SU-DHL-6 (cell line): ENCODE measurements at regions not wholly inside any gene's neighbourhood (a gene's known extent, or its start where the extent isn't known, plus 50 kb on each side); places are given as distances from the start of the nearest gene placed in this dataset.

Experiments
- CTCF ChIP-seq: fragments of 200-600 bp; sonication (generic); IDR thresholded peaks from one replicate; pipeline ENCODE4 v1.5.1; 2017; ENCODE audit warnings: antibody characterized with exemption, mild to moderate bottlenecking, low read length, moderate library complexity; ENCODE audit not compliant: insufficient read depth, poor library complexity, severe bottlenecking
- EZH2phosphoT487 ChIP-seq: fragments of 200-600 bp; sonication (generic), shearing (Covaris generic); conservative IDR thresholded peaks from 2 replicates; pipeline ENCODE4 v1.6.1; 2018; ENCODE audit warnings: mild to moderate bottlenecking, antibody characterized with exemption, low read length, moderate library complexity, mixed read lengths

GRCh38 chr17:15122857-15123256, 142.3 kb downstream of the PMP22 start:
- TF ChIP-seq CTCF (no peak), EZH2phosphoT487 (no peak)
